GM10266 (cell line): ENCODE measurements at regions not wholly inside any gene's neighbourhood (a gene's known extent, or its start where the extent isn't known, plus 50 kb on each side); places are given as distances from the start of the nearest gene placed in this dataset.

Experiments
- DNase-seq: peaks from one replicate; pipeline ENCODE4 v3.0.0; 2012; ENCODE audit errors: extremely low spot score
- CTCF ChIP-seq: IDR thresholded peaks from 2 replicates; pipeline ENCODE4 v1.5.1; 2012; ENCODE audit warnings: mild to moderate bottlenecking, low read depth; ENCODE audit not compliant: control insufficient read depth, insufficient read depth; ENCODE audit errors: missing control alignments

- DNase-seq, result no peak
- TF ChIP-seq CTCF, result no peak
These were observed 449.3 kb upstream of the CITED2 start for GRCh38 chr6:139823808-139824126.

- TF ChIP-seq CTCF, result no peak
- DNase-seq, result no peak
These were observed 448.8 kb upstream of the CITED2 start for GRCh38 chr6:139823099-139823807.

GRCh38 chr6:139821676-139822223 is 447.3 kb upstream of the CITED2 start:
- no peak for DNase-seq
- TF ChIP-seq CTCF, result no peak

- TF ChIP-seq CTCF, result no peak
- DNase-seq, result no peak
These were observed 445.8 kb upstream of the CITED2 start for GRCh38 chr6:139820210-139820609.

GRCh38 chr6:139819776-139820175 is 445.3 kb upstream of the CITED2 start:
- no peak for TF ChIP-seq CTCF
- DNase-seq, result no peak

- DNase-seq, result no peak
These were observed 438.5 kb upstream of the CITED2 start for GRCh38 chr6:139812939-139813338.

More at GRCh38 chr6:139812939-139813338, 438.5 kb upstream of the CITED2 start:
- TF ChIP-seq CTCF, result no peak
